Glomerular visceral epithelial cell (primary cell): ENCODE measurements at regions not wholly inside any gene's neighbourhood (a gene's known extent, or its start where the extent isn't known, plus 50 kb on each side); places are given as distances from the start of the nearest gene placed in this dataset.
"Not testable (repeated sequence)": the region's sequence is repeated elsewhere in the genome, so short reads cannot be mapped to it uniquely, and the experiment has no call there.

Source experiments
- DNase-seq: peaks from one replicate; pipeline ENCODE4 v3.0.0-alpha.2; 2016; ENCODE audit errors: extremely low spot score

GRCh38 chr1:120465900-120466299 is 51.1 kb downstream of the NBPF8 start:
- not testable (repeated sequence) for DNase-seq

- DNase-seq, result not testable (repeated sequence)
Measured at GRCh38 chr1:120477663-120478062, 62.8 kb downstream of the NBPF8 start.

DNA sequence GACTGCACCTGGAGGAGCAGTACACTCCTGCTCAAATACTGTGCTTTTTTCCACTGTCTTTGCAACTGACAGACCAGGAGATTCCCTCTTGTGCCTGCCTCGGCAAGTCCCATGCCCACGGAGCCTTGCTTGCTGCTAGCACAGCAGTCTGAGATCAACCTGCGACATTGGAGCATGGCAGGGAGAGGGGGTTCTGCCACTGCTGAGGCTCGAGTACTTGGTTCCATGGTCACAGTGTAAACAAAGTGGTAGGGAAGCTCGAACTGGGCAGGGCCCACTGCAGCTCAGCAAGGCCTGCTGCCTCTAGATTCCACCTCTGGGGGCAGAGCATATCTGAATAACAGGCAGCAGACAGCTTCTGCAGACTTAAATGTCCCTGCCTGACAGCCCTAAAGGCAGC is 63.6 kb downstream of the NBPF8 start:
- not testable (repeated sequence) for DNase-seq

- not testable (repeated sequence) for DNase-seq
Measured at GRCh38 chr1:120487542-120487941, 72.7 kb downstream of the NBPF8 start.

DNA sequence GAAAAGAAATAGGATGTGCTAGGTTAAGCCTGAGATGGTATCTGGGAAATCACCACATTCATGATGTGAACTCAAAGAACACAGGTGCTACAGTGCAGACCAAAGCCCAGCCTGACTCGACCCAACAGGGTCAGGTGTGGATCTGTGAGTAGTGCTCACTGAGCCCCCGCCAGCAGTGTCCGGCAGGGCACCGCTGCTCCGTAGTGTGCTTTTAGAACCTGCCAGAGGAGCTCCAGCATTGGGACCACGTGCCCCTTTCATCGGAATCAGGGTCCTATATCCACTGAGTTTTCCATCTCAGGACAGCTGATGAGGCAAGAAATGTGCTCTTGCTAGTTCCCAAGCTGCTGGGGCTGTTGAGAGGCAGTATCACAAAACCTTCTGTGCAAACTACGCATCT is 74.4 kb downstream of the NBPF8 start:
- not testable (repeated sequence) for DNase-seq

GRCh38 chr1:120497145-120497544 is 82.3 kb downstream of the NBPF8 start:
- not testable (repeated sequence) for DNase-seq

DNA sequence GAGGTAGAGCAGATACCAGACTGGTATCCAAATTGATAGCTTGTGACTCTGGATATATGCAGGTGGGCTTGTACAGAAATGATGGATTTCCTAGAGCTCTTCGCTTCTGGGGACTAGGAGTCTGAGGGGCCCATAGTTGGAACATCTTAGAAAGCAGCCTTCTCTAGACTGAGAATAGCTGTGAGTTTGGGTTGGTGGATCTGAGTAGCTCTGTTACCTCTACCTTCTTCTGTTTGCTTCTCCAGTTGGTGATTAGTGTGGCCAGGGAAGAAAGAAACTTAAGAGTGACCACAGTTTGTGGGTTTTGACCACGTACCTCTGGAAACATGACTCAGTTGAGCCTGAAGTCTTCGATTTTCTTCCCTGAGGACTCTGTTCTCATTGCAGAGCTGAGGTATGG is 88.4 kb downstream of the NBPF8 start:
- DNase-seq, result not testable (repeated sequence)

DNA sequence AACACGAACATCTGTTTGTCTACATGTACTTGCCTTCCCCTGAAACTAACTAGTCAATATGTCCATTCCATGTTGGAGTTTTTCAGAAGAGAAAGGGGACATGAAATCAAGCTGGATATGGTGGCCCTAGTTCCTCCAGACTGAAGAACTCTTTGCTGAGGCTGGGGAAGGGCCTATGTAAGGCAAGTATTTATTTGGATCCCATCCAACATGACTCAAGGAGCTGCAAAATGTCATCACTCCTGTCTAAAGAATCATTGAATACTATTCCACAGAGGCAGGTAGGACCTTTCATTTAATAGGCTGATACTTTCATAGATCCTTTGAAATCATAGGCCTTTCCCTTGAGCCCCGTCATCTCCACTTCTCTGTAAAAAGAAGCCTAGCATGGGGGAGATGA is 91.5 kb downstream of the NBPF8 start:
- not testable (repeated sequence) for DNase-seq

DNA sequence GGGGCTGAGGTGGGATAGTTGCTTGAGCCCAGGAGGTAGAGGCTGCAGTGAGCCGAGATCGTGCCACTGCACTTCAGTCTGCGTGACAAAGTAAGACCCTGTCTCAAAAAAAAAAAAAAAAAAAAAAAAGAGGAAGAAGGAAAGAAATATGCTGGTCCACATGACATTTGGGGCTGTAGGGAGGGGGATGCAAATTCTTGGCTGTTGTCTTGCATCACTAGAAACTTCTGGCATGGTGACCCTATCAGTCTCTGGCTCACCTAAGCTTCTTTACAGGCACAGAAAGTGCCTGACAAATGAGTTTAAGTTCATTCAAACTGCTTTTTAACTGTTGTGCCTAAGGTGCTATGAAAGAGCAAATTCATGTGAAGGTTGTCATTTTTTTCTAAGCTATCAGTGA is 93.5 kb downstream of the NBPF8 start:
- not testable (repeated sequence) for DNase-seq

GRCh38 chr1:120509258-120509657 is 94.4 kb downstream of the NBPF8 start:
- DNase-seq, result not testable (repeated sequence)

- not testable (repeated sequence) for DNase-seq
Measured at GRCh38 chr1:120513099-120513498, 98.3 kb downstream of the NBPF8 start.

DNA sequence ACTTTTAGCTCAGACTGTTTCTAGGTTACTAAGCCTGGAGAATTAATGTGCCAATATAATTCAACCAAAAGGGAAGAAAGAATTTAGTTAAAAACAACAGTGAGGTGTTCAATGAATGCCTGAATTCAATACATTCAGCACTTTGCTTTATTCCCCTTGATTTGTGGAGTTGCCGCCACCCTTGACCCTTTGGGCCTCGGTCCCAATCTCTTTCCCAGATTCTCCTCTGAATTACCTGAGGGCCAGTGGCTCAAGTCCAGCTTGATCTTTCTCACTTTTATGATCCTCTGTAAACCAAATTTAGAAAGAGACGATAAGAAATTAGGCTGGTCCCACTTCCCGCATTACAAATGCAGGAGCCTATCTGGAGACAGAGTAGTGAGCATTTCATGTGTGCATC is 98.7 kb downstream of the NBPF8 start:
- DNase-seq, result not testable (repeated sequence)

DNA sequence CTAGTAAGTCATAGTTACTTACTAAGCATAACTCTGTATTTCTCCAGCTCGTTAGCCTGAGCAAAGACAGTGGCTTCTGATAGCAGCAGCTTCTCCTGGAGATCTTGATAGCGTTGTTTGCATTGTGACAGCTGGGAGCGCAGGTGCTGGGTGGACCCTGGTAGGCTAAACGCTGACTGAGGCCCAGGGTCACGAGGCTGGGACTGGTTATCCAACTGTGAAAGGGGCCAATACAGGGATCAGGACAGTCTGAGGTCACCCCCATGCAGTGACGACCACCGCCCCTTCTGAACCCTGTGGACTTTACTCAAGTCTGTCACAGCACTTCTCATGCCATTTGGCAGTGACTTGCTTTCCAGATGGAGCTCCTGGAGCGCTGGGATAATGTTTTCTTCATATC is 104.4 kb downstream of the NBPF8 start:
- DNase-seq, result not testable (repeated sequence)

DNA sequence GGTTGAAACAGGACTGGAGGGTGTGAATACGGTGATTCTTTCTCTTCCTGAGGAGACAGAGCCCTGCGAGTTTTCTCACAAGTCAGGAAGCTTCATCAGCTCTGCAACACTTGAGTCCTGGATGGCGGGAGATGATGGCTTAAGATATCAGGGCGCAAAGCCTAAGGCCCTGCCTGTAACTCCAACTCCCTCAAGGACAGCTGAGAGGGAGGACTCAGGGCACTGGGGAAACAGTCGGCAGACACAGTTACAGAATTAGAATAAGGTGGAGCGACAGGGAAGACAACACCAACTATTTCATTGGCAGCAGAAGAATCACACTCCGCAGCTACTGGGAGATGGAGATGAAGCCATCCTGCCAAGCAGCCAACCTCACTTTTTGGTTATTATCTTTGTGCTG is 109.6 kb downstream of the NBPF8 start:
- not testable (repeated sequence) for DNase-seq

GRCh38 chr1:120525386-120525785 is 110.6 kb downstream of the NBPF8 start:
- DNase-seq, result not testable (repeated sequence)

- not testable (repeated sequence) for DNase-seq
Measured at GRCh38 chr1:120529475-120530089, 114.7 kb downstream of the NBPF8 start.

GRCh38 chr1:120531455-120531854 is 116.6 kb downstream of the NBPF8 start:
- not testable (repeated sequence) for DNase-seq

DNA sequence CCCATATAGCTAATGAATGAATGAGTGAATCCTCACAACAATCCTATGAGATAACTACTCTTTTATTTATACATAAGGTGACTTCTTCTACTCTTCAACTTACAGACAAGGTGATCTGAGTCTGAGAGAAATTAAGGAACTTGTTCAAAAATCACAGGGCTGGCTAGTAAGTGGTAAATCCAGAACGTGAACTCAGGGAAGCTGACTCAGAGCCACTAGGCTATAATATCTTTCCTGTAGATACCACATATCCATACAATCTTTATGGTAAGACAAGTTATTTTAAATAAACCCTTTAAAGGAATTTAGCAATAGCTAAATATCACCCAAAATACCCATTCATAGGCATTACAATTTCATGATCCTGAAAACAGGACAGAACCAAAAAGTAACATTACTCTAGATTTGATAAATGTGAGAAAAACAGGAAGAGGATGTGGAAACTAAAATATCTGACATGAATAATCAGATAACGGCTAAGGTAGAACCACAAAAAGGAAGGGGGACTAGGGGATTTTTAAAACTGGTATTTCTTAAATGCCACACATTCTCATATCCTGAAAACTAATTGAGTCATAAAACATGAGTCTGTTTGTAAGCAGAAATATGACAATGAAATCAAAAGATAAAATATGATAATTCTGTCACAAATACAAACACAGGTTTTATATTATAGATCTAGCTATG is 119.7 kb downstream of the NBPF8 start:
- not testable (repeated sequence) for DNase-seq

GRCh38 chr1:120535052-120535451 is 120.2 kb downstream of the NBPF8 start:
- peak; percentile 1 for DNase-seq

GRCh38 chr1:120541394-120541793 is 126.6 kb downstream of the NBPF8 start:
- DNase-seq, result not testable (repeated sequence)

DNA sequence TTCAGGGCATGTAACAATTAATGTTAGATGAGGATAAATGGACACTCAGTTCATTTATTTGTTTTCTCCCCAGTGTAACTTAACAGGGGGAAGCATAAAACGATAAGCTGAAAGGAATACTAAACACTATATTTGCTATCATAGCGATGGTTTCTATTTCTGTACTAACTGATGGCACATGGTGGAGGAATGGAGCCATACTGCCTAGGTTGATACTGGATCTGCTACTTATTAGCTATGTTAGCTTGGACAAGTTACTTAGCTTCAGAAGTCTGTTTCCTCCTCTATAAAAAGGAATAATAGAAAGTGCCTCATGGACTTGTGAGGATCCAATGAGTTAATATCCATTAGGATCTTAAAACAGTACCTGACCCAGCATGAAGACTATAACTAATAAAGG is 127.5 kb downstream of the NBPF8 start:
- not testable (repeated sequence) for DNase-seq

GRCh38 chr1:120542940-120543339 is 128.1 kb downstream of the NBPF8 start:
- not testable (repeated sequence) for DNase-seq

GRCh38 chr1:120544434-120544833 is 129.6 kb downstream of the NBPF8 start:
- not testable (repeated sequence) for DNase-seq
